Choroid plexus epithelial cell (primary cell): ENCODE measurements at regions not wholly inside any gene's neighbourhood (a gene's known extent, or its start where the extent isn't known, plus 50 kb on each side); places are given as distances from the start of the nearest gene placed in this dataset.
"Not testable (repeated sequence)": the region's sequence is repeated elsewhere in the genome, so short reads cannot be mapped to it uniquely, and the experiment has no call there.

Experiments used
- DNase-seq: peaks from one replicate; pipeline ENCODE4 v3.0.0-alpha.2; 2010; ENCODE audit warnings: low read depth
- H3K4me3 ChIP-seq: 2 replicates; pipeline ENCODE4 v1.5.1; 2011; ENCODE audit warnings: low read depth, mild to moderate bottlenecking, control low read depth, low read length, moderate library complexity
- TF ChIP-seq, protein P1 (sequence below): conservative IDR thresholded peaks from 2 replicates; pipeline ENCODE4 v1.5.1; 2011; ENCODE audit warnings: low read depth, mild to moderate bottlenecking, control low read depth, inconsistent platforms, low read length, moderate library complexity

DNA sequence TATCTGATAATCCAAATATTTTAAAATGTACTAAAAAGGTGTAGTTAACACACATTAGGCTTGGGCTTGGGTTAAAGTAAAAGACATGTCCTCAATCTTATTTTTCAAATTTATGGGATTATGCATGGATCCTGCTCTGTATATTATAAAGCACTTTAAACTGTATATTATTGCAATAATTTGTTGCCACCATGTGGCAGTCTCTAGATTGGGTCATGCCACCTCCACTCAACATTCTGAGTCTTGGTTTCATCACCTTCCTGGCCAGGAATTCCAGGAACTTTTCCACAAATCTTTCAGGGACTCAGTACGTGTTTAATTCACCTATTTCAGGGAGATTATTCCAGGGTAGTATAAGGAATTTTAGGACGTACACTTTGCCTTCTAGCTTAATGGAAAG is 695.5 kb downstream of the FAM181B start:
- TF ChIP-seq, protein P1, sequence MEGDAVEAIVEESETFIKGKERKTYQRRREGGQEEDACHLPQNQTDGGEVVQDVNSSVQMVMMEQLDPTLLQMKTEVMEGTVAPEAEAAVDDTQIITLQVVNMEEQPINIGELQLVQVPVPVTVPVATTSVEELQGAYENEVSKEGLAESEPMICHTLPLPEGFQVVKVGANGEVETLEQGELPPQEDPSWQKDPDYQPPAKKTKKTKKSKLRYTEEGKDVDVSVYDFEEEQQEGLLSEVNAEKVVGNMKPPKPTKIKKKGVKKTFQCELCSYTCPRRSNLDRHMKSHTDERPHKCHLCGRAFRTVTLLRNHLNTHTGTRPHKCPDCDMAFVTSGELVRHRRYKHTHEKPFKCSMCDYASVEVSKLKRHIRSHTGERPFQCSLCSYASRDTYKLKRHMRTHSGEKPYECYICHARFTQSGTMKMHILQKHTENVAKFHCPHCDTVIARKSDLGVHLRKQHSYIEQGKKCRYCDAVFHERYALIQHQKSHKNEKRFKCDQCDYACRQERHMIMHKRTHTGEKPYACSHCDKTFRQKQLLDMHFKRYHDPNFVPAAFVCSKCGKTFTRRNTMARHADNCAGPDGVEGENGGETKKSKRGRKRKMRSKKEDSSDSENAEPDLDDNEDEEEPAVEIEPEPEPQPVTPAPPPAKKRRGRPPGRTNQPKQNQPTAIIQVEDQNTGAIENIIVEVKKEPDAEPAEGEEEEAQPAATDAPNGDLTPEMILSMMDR, result peak; percentile 24
- DNase-seq, result no peak
- no peak overlapping the region for H3K4me3 ChIP-seq

DNA sequence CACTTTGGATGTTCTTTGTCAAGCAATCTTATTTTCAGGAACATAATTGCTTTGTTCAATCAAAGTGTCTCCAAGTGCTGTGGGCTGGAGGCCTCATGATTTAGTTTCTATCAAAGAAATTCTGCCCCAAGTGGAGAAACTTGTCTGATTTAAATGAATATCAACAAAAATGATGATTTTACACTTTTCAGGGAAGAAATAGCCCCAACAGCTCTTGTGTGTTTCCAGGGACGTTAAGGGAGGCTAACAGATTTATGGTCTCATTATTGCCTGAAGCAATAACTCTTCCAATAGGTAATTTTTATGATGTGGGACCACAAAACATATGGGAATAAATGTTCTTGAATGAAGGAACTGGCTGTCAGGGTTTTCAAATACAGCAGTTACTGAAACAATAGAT is 699.1 kb downstream of the FAM181B start:
- TF ChIP-seq, protein P1, result no peak
- H3K4me3 ChIP-seq, result no peak overlapping the region
- no peak for DNase-seq

DNA sequence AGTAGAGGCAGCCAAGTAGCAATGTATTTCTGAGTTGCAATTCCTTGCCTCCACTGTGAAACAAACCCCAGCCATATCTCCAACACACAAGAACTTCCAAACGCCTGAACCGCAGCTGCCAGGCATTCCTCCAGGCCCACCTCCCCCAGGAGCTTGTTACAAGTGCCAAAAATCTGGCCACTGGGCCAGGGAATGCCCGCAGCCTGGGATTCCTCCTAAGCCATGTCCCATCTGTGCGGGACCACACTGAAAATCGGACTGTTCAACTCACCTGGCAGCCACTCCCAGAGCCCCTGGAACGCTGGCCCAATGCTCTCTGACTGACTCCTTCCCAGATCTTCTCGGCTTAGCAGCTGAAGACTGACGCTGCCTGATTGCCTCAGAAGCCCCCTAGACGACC is 706.3 kb downstream of the FAM181B start:
- H3K4me3 ChIP-seq, result not testable (repeated sequence)

DNA sequence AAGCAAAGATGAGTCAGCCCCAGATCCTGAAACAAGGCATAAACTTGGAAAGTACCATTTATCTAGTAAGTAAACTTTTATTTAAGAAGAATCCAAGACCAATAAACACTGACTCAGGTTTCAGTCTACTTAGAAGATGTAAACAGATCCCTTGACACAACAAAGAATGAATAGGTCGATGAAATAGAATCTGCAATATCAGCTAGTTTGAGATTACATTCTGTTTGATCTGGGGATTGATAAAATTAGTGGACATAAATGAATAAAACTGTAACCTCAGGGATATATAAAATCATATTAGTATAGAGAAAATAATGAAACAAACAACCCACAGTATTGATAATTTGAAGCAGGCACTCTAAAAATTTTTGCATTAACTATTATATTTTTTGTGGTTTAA is 708.9 kb downstream of the FAM181B start:
- TF ChIP-seq, protein P1, result no peak
- H3K4me3 ChIP-seq, result no peak overlapping the region
- no peak for DNase-seq

More for the DNA sequence above, 706.3 kb downstream of the FAM181B start:
- not testable (repeated sequence) for DNase-seq

DNA sequence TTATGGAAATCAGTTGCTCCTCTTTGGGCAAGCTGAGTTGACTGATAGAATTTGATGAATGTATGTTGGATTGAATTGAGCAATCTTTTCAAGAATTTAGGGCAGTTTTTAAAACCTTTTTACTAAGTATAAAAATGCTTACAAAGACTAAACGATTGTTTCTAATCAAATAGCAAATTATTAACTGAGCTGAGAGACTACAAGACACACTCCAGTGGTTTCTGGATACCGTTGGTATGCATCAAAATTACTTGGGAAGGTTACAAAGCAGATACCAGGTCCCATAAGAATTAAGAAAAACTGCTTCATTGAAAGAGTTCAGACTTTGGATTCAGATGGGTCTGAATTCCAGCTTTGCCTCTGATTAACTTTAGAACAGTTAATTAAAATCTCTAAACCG is 721.4 kb downstream of the FAM181B start:
- DNase-seq, result no peak

DNA sequence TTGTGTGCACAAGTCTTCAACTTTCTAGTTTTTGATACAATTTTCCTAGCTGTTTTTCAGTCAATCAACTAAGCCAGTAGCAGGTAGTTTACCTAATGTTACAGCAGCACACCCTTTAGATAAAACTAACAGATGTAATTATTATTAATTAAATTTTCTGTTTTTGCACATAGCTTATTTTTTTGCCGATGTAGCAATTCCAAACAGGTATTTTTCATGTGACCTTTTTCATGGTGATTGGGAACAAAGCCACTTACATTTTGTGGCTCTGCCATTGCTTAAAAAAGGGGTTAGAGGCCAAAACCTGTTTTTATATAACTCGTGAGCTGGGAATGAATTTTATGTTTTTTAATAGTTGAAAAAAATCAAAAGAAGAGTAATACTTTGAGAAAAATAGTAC is 724.5 kb downstream of the FAM181B start:
- TF ChIP-seq, protein P1, result no peak
- DNase-seq, result no peak
- no peak overlapping the region for H3K4me3 ChIP-seq

More for the DNA sequence above, 721.4 kb downstream of the FAM181B start:
- H3K4me3 ChIP-seq, result no peak overlapping the region
- TF ChIP-seq, protein P1, result no peak

DNA sequence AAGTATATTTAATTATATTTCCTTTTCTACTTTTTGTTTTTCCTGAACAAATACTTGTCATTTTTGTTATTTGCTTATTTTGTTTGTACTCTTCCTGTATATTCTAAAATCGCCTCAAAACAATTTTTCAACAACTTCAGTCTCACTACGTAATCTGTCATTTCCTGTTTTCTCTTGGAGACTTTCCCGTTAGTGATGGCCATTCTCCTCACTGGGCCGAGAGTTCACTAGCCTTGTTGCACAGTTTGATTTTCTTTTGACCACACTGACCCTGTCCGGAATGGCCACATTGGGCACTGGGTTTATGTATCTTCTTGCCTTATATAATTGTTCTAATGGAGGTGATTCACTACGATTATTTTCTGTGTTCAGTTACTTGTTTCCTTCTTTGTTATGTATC is 726.1 kb downstream of the FAM181B start:
- TF ChIP-seq, protein P1, result no peak
- peak; percentile 60 for DNase-seq
- no peak overlapping the region for H3K4me3 ChIP-seq
